Keratinocyte (primary cell): ENCODE measurements at regions not wholly inside any gene's neighbourhood (a gene's known extent, or its start where the extent isn't known, plus 50 kb on each side); places are given as distances from the start of the nearest gene placed in this dataset.

Experiments
- DNase-seq: peaks from one replicate; pipeline ENCODE4 v3.0.0-alpha.2; 2011; ENCODE audit warnings: low read depth, missing footprints, low spot score
- FAIRE-seq: peaks from 2 replicates; lab custom pipeline; 2011; peaks lifted over from hg19 to GRCh38; lab: Jason Lieb, UNC
- H2AFZ ChIP-seq: 2 replicates; pipeline ENCODE4 v1.6.0; 2012; ENCODE audit warnings: low read length, control low read depth, inconsistent platforms; ENCODE audit not compliant: control insufficient read depth
- H3K27ac ChIP-seq: 2 replicates; pipeline ENCODE4 v1.5.1; 2011; ENCODE audit warnings: low read length; ENCODE audit not compliant: control insufficient read depth, insufficient read depth
- H3K27me3 ChIP-seq: 3 replicates; pipeline ENCODE4 v1.6.0; 2011; ENCODE audit warnings: low read length; ENCODE audit not compliant: control insufficient read depth, insufficient read depth; ENCODE audit errors: extremely low read depth
- H3K36me3 ChIP-seq, 2 experiments: 2 replicates in 1 of 2; 3 replicates in 1 of 2; pipeline ENCODE4 v1.5.1; 2011; ENCODE audit warnings: low read length in 2 of 2, mild to moderate bottlenecking in 1 of 2; ENCODE audit not compliant: control insufficient read depth in 2 of 2, insufficient read depth in 2 of 2; ENCODE audit errors: extremely low read depth in 1 of 2
- H3K4me1 ChIP-seq: 3 replicates; pipeline ENCODE4 v1.5.1; 2011; ENCODE audit warnings: low read length; ENCODE audit not compliant: control insufficient read depth, insufficient read depth; ENCODE audit errors: extremely low read depth
- H3K4me2 ChIP-seq: 3 replicates; pipeline ENCODE4 v1.6.0; 2011; ENCODE audit warnings: low read depth, low read length; ENCODE audit not compliant: control insufficient read depth, insufficient read depth; ENCODE audit errors: extremely low read depth
- H3K4me3 ChIP-seq, 3 experiments: fragments of 200-600 bp in 1 of 3; sonication (generic) in 1 of 3; 2 replicates in 2 of 3; 3 replicates in 1 of 3; pipeline ENCODE4 v1.5.1; 2011 to 2016; ENCODE audit warnings: low read length in 3 of 3, mild to moderate bottlenecking in 3 of 3, control low read depth in 2 of 3, inconsistent platforms in 1 of 3, low read depth in 1 of 3, mixed read lengths in 1 of 3, mixed run types in 1 of 3, moderate library complexity in 1 of 3; ENCODE audit not compliant: control insufficient read depth in 2 of 3, insufficient read depth in 2 of 3; ENCODE audit errors: extremely low read depth in 1 of 3
- H3K79me2 ChIP-seq: 2 replicates; pipeline ENCODE4 v1.6.0; 2012; ENCODE audit warnings: low read length; ENCODE audit not compliant: control insufficient read depth, insufficient read depth
- H3K9ac ChIP-seq: 3 replicates; pipeline ENCODE4 v1.6.0; 2011; ENCODE audit warnings: low read length; ENCODE audit not compliant: control insufficient read depth, insufficient read depth; ENCODE audit errors: extremely low read depth
- H3K9me1 ChIP-seq: 3 replicates; pipeline ENCODE4 v1.6.0; 2011; ENCODE audit warnings: low read length; ENCODE audit not compliant: control insufficient read depth, insufficient read depth; ENCODE audit errors: extremely low read depth
- H3K9me3 ChIP-seq: 2 replicates; pipeline ENCODE4 v1.5.1; 2012; ENCODE audit warnings: low read depth, low read length; ENCODE audit not compliant: control insufficient read depth
- H4K20me1 ChIP-seq: 3 replicates; pipeline ENCODE4 v1.6.0; 2011; ENCODE audit warnings: low read length; ENCODE audit not compliant: control insufficient read depth, insufficient read depth; ENCODE audit errors: extremely low read depth
- EZH2 ChIP-seq: IDR thresholded peaks from one replicate; pipeline ENCODE4 v1.6.1; 2012; ENCODE audit warnings: inconsistent platforms, mild to moderate bottlenecking, low read length, moderate library complexity
- dilution Hi-C: fragments of 300-500 bp; cut with MboI; formaldehyde crosslinking; loops from one replicate; pipeline ENCODE4 v1.7.0; 2020; ENCODE audit warnings: low sequenced_read_pairs; ENCODE audit not compliant: extremely low pct_ligation_motif_present
- TF ChIP-seq, protein P1 (sequence below), 3 experiments: IDR thresholded peaks in 1 of 3; conservative IDR thresholded peaks in 1 of 3; optimal IDR thresholded peaks in 1 of 3; 2 replicates in 2 of 3; 3 replicates in 1 of 3; pipeline versions ENCODE3 to v1.5.1; 2011; ENCODE audit warnings: low read length in 3 of 3, mild to moderate bottlenecking in 3 of 3, moderate library complexity in 2 of 3, control low read depth in 1 of 3, inconsistent platforms in 1 of 3; ENCODE audit not compliant: insufficient read depth in 2 of 3; ENCODE audit errors: extremely low read depth in 1 of 3

DNA sequence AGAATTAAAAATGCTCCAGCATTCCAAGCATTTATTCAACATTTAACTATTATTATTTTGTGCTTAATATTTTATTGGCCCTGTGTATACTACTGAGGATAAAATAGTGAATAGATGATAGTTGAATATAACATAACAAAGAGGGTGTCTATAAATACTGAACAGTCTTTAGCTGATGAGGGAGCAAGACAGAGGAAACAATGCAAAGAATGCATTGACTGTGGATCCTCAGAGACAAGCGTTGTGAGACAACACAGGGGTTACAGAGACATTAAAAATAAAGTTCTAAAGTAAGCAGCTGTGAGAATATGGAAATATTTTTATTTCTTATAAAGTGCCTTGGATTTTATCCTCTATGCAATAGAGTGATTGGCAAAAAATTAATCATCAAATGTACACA, 1133.1 kb downstream of the PLA2G4A start:
- H3K4me1 ChIP-seq = no peaks in the 10 kb centered on the region

DNA sequence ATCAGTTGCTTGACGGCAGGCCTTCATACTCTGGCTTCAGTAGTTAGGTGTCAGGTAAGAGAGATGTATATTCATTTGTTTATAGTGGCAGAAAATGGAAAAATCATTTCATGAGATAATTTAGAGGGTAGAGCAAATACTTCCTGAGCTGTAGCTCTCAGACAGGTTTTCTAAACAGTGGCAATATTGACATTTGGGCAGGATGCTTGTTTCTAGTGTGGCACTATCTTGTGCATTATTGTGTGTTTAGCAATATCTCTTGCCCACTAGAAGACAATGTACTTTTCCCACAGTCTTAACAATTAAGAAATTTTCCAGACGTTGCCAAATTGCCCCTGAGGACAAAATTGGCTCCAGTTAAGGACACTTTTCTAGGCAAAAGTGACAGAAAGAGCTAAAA, 1143.1 kb downstream of the PLA2G4A start:
- Histone ChIP-seq H3K4me2 (no peak overlapping the region), H3K27ac (no peak overlapping the region), H3K9me3 (no peaks in the 10 kb centered on the region), H3K4me1 (no peaks in the 10 kb centered on the region), H3K4me3 (no peak overlapping the region), H3K27me3 (no peaks in the 10 kb centered on the region), H3K9me1 (no peaks in the 10 kb centered on the region), H4K20me1 (no peaks in the 10 kb centered on the region), H3K9ac (no peak overlapping the region), H3K79me2 (no peaks in the 10 kb centered on the region), H3K36me3 (no peaks in the 10 kb centered on the region), H2AFZ (no peak overlapping the region)
- no peak for DNase-seq
- no peak for FAIRE-seq
- TF ChIP-seq, protein P1, sequence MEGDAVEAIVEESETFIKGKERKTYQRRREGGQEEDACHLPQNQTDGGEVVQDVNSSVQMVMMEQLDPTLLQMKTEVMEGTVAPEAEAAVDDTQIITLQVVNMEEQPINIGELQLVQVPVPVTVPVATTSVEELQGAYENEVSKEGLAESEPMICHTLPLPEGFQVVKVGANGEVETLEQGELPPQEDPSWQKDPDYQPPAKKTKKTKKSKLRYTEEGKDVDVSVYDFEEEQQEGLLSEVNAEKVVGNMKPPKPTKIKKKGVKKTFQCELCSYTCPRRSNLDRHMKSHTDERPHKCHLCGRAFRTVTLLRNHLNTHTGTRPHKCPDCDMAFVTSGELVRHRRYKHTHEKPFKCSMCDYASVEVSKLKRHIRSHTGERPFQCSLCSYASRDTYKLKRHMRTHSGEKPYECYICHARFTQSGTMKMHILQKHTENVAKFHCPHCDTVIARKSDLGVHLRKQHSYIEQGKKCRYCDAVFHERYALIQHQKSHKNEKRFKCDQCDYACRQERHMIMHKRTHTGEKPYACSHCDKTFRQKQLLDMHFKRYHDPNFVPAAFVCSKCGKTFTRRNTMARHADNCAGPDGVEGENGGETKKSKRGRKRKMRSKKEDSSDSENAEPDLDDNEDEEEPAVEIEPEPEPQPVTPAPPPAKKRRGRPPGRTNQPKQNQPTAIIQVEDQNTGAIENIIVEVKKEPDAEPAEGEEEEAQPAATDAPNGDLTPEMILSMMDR (optimal IDR thresholded peaks at IDR 0.05 in 1 of 3, IDR thresholded peaks at IDR 0.05 in 1 of 3, conservative IDR thresholded peaks at IDR 0.05 in 1 of 3; ENCODE audit: extremely low read depth in 1 of 3, insufficient read depth in 2 of 3, low read length in 3 of 3) = no peak
- no peak for TF ChIP-seq EZH2
- dilution Hi-C loops = no loop called here

More for the DNA sequence above, 1133.1 kb downstream of the PLA2G4A start:
- Histone ChIP-seq H4K20me1 (no peaks in the 10 kb centered on the region), H2AFZ (no peak overlapping the region), H3K27ac (no peak overlapping the region), H3K9me3 (no peaks in the 10 kb centered on the region), H3K4me2 (no peak overlapping the region), H3K27me3 (no peaks in the 10 kb centered on the region), H3K79me2 (no peaks in the 10 kb centered on the region), H3K9me1 (no peaks in the 10 kb centered on the region), H3K9ac (no peak overlapping the region), H3K36me3 (no peaks in the 10 kb centered on the region), H3K4me3 (no peak overlapping the region)
- DNase-seq = no peak
- dilution Hi-C loops = no loop called here
- FAIRE-seq = no peak
- TF ChIP-seq, protein P1 (optimal IDR thresholded peaks at IDR 0.05 in 1 of 3, IDR thresholded peaks at IDR 0.05 in 1 of 3, conservative IDR thresholded peaks at IDR 0.05 in 1 of 3; ENCODE audit: extremely low read depth in 1 of 3, insufficient read depth in 2 of 3, low read length in 3 of 3) = no peak
- TF ChIP-seq EZH2 = no peak
